Fibroblast of lung (primary cell): ENCODE measurements at regions not wholly inside any gene's neighbourhood (a gene's known extent, or its start where the extent isn't known, plus 50 kb on each side); places are given as distances from the start of the nearest gene placed in this dataset.

Experiments
- DNase-seq, 2 donors: peaks; one replicate each; pipeline versions ENCODE4 v3.0.0 to v3.0.0-alpha.2; 2010; ENCODE audit warnings: low read depth in 2 of 2
- H2AFZ ChIP-seq: 2 replicates; pipeline ENCODE4 v1.5.1; 2012; ENCODE audit warnings: low read length, control low read depth, inconsistent platforms
- H3K27ac ChIP-seq: 2 replicates; pipeline ENCODE4 v1.5.1; 2011; ENCODE audit warnings: low read length, control low read depth; ENCODE audit not compliant: insufficient read depth
- H3K27me3 ChIP-seq: 2 replicates; pipeline ENCODE4 v1.5.1; 2011; ENCODE audit warnings: mild to moderate bottlenecking, low read length; ENCODE audit not compliant: control insufficient read depth, insufficient read depth
- H3K36me3 ChIP-seq: 2 replicates; pipeline ENCODE4 v1.5.1; 2011; ENCODE audit warnings: low read length; ENCODE audit not compliant: control insufficient read depth, insufficient read depth
- H3K4me1 ChIP-seq: 2 replicates; pipeline ENCODE4 v1.5.1; 2011; ENCODE audit warnings: low read length; ENCODE audit not compliant: control insufficient read depth, insufficient read depth; ENCODE audit errors: extremely low read depth
- H3K4me2 ChIP-seq: 2 replicates; pipeline ENCODE4 v1.5.1; 2011; ENCODE audit warnings: low read length, control low read depth; ENCODE audit not compliant: insufficient read depth; ENCODE audit errors: extremely low read depth
- H3K4me3 ChIP-seq, 4 experiments: fragments of 200-600 bp in 1 of 4; sonication (generic) in 1 of 4; replicated peaks in 1 of 4; 2 replicates each; pipeline ENCODE4 v1.5.1; 2011 to 2016; ENCODE audit warnings: low read length in 4 of 4, low read depth in 3 of 4, mild to moderate bottlenecking in 3 of 4, control low read depth in 2 of 4, inconsistent platforms in 1 of 4, mixed read lengths in 1 of 4; ENCODE audit not compliant: insufficient read depth in 1 of 4; ENCODE audit errors: control extremely low read depth in 1 of 4
- H3K79me2 ChIP-seq: 2 replicates; pipeline ENCODE4 v1.5.1; 2012; ENCODE audit warnings: mild to moderate bottlenecking, low read length, inconsistent platforms; ENCODE audit not compliant: control insufficient read depth, insufficient read depth
- H3K9ac ChIP-seq: 2 replicates; pipeline ENCODE4 v1.5.1; 2011; ENCODE audit warnings: mild to moderate bottlenecking, low read length, control low read depth; ENCODE audit not compliant: insufficient read depth
- H3K9me3 ChIP-seq: 2 replicates; pipeline ENCODE4 v1.5.1; 2012; ENCODE audit warnings: low read depth, low read length; ENCODE audit not compliant: control insufficient read depth, insufficient read depth
- H4K20me1 ChIP-seq: 2 replicates; pipeline ENCODE4 v1.5.1; 2011; ENCODE audit warnings: low read length; ENCODE audit not compliant: control insufficient read depth, insufficient read depth; ENCODE audit errors: extremely low read depth
- EZH2 ChIP-seq: IDR thresholded peaks from 2 replicates; pipeline ENCODE4 v1.5.1; 2012; ENCODE audit warnings: low read length, control low read depth, mild to moderate bottlenecking; ENCODE audit errors: missing control alignments
- TF ChIP-seq, protein P1 (sequence below), 2 donors: IDR thresholded peaks in 1 of 2; conservative IDR thresholded peaks in 1 of 2; 1 replicate in 1 of 2; 2 replicates in 1 of 2; pipeline ENCODE4 v1.5.1; 2011 to 2012; ENCODE audit warnings: low read length in 2 of 2, control low read depth in 1 of 2, inconsistent platforms in 1 of 2, low read depth in 1 of 2, mild to moderate bottlenecking in 1 of 2

DNA sequence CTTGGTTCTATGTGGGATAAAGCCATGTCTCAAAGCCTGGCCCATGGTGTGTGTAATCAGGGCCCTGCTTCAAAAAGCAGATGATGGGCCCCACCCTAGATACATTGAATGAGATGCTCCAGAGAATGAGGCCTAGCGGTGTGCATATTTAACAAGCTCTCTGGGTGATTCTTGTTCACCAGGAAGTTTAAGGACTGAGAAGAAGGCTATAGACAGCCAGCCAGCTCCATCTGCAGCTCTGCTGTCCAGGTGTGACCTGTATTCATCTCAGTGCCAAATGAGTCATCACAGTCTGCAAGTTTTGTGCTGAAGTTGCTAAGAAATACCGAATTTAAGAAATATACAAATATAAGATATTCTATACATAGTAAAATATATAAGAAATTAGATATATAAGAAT is 182.0 kb upstream of the RUNX1 start:
- Histone ChIP-seq H3K4me3 (no peak overlapping the region), H3K9me3 (no peaks in the 10 kb centered on the region), H3K27ac (no peak overlapping the region), H3K79me2 (no peaks in the 10 kb centered on the region), H3K9ac (no peak overlapping the region), H2AFZ (no peak overlapping the region), H4K20me1 (no peaks in the 10 kb centered on the region), H3K4me2 (no peak overlapping the region), H3K36me3 (no peaks in the 10 kb centered on the region), H3K4me1 (peaks cover 8% of the 10 kb centered on the region), H3K27me3 (no peaks in the 10 kb centered on the region)
- no peak for TF ChIP-seq EZH2
- TF ChIP-seq, protein P1, sequence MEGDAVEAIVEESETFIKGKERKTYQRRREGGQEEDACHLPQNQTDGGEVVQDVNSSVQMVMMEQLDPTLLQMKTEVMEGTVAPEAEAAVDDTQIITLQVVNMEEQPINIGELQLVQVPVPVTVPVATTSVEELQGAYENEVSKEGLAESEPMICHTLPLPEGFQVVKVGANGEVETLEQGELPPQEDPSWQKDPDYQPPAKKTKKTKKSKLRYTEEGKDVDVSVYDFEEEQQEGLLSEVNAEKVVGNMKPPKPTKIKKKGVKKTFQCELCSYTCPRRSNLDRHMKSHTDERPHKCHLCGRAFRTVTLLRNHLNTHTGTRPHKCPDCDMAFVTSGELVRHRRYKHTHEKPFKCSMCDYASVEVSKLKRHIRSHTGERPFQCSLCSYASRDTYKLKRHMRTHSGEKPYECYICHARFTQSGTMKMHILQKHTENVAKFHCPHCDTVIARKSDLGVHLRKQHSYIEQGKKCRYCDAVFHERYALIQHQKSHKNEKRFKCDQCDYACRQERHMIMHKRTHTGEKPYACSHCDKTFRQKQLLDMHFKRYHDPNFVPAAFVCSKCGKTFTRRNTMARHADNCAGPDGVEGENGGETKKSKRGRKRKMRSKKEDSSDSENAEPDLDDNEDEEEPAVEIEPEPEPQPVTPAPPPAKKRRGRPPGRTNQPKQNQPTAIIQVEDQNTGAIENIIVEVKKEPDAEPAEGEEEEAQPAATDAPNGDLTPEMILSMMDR (conservative IDR thresholded peaks at IDR 0.05 in 1 of 2, IDR thresholded peaks at IDR 0.05 in 1 of 2; ENCODE audit: low read depth in 1 of 2, low read length in 2 of 2): no peak
- DNase-seq: peak in 1 of 2 donors; percentile 63

DNA sequence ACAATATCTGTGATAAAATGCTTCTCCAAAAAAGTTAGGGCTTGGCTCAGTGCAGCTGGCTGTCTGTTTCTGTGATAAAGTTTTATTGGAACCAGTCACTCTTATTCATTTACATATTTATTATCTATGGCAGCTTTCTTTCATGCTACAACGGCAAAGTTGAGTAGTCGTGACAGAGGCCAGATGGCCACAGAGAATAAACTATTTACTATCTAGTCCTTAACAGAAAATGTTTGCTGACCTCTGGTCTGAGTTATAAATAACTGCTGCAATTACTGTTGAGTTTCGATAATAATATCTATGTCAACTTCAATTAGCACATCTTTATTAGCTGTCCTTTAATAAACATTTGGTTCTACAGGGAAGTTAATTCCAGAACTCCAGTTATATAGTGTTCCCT is 180.2 kb upstream of the RUNX1 start:
- no peak overlapping the region for H3K4me2 ChIP-seq
- H3K27ac ChIP-seq: no peak overlapping the region
- TF ChIP-seq, protein P1 (conservative IDR thresholded peaks at IDR 0.05 in 1 of 2, IDR thresholded peaks at IDR 0.05 in 1 of 2; ENCODE audit: low read depth in 1 of 2, low read length in 2 of 2): no peak
- TF ChIP-seq EZH2: no peak

DNA sequence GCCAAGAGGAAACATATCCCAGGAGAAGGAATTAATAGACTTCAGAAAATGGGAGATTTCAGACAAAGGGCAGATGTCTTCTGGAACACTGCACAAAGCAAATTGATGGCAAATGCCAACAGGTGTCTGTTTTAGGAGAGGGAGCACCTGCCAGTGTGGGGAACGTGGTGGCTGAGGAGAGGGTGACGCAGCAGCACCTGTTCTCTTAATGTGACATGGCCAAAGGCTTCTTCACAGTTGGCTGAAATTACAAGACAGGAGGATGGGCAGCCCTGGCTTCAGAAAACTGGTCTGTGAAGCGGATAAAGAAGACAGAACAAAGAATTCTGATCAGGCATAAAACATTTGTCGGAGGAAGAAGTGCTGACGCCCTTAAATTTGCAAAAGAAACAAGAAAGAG is 178.7 kb upstream of the RUNX1 start:
- no peak overlapping the region for H3K4me3 ChIP-seq
- TF ChIP-seq EZH2: no peak
- TF ChIP-seq, protein P1 (conservative IDR thresholded peaks at IDR 0.05 in 1 of 2, IDR thresholded peaks at IDR 0.05 in 1 of 2; ENCODE audit: low read depth in 1 of 2, low read length in 2 of 2): no peak
- peaks cover 8% of the 10 kb centered on the region for H3K4me1 ChIP-seq
- no peaks in the 10 kb centered on the region for H3K79me2 ChIP-seq
- H3K9me3 ChIP-seq: no peaks in the 10 kb centered on the region
- H3K36me3 ChIP-seq: no peaks in the 10 kb centered on the region
- no peaks in the 10 kb centered on the region for H3K27me3 ChIP-seq
- no peak overlapping the region for H2AFZ ChIP-seq
- no peak overlapping the region for H3K4me2 ChIP-seq
- H4K20me1 ChIP-seq: no peaks in the 10 kb centered on the region
- no peak for DNase-seq
- no peak overlapping the region for H3K9ac ChIP-seq
- H3K27ac ChIP-seq: no peak overlapping the region

More for the DNA sequence above, 180.2 kb upstream of the RUNX1 start:
- Histone ChIP-seq H4K20me1 (no peaks in the 10 kb centered on the region), H2AFZ (no peak overlapping the region), H3K36me3 (no peaks in the 10 kb centered on the region), H3K27me3 (no peaks in the 10 kb centered on the region), H3K4me3 (no peak overlapping the region), H3K4me1 (peaks cover 8% of the 10 kb centered on the region), H3K9ac (no peak overlapping the region), H3K9me3 (no peaks in the 10 kb centered on the region), H3K79me2 (no peaks in the 10 kb centered on the region)
- DNase-seq: no peak
